RCC 7860 (cell line): ENCODE measurements at regions not wholly inside any gene's neighbourhood (a gene's known extent, or its start where the extent isn't known, plus 50 kb on each side); places are given as distances from the start of the nearest gene placed in this dataset.
"Not testable (repeated sequence)": the region's sequence is repeated elsewhere in the genome, so short reads cannot be mapped to it uniquely, and the experiment has no call there.

Source experiments
- DNase-seq: peaks from one replicate; pipeline ENCODE4 v3.0.0-alpha.2; 2015; ENCODE audit warnings: low spot score
- FAIRE-seq: peaks from 2 replicates; lab custom pipeline; 2012; peaks lifted over from hg19 to GRCh38; lab: Jason Lieb, UNC

DNA sequence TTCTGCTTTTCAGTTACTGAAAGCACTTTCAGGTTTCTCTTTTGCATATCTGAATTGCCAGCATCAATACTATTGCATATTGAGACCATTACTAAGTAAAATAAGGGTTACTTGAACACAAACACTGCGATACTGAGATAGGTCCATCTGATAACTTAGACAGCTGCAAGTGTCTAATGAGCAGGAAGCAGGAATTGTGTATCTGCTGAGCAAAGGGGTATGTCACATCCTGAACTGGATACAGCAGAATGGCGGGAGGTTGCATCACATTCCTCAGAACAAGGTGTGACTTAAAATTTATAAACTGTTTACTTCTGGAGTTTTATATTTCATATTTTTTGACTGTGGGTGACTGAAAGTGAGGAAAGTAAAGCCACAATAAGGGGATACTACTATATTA, 142.7 kb downstream of the POTEM start:
- DNase-seq, FAIRE-seq: not testable (repeated sequence)

DNA sequence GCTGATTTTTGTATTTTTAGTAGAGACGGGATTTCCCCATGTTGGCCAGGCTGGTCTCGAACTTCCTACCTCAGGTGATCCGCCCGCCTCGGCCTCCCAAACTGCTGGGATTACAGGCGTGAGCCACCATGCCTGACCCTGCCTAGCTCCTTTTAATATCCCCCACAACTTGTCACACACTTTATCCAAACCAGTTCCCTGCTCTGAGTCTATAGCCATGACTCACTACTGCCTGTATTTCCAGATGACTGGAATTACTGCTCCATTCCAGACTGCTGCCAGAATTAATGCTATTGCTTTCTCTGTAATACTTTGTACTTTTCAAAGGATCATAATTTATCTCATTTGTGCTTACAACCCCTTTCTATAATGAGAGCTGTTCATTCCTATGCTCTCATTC, 153.1 kb downstream of the POTEM start:
- FAIRE-seq, DNase-seq: not testable (repeated sequence)

DNA sequence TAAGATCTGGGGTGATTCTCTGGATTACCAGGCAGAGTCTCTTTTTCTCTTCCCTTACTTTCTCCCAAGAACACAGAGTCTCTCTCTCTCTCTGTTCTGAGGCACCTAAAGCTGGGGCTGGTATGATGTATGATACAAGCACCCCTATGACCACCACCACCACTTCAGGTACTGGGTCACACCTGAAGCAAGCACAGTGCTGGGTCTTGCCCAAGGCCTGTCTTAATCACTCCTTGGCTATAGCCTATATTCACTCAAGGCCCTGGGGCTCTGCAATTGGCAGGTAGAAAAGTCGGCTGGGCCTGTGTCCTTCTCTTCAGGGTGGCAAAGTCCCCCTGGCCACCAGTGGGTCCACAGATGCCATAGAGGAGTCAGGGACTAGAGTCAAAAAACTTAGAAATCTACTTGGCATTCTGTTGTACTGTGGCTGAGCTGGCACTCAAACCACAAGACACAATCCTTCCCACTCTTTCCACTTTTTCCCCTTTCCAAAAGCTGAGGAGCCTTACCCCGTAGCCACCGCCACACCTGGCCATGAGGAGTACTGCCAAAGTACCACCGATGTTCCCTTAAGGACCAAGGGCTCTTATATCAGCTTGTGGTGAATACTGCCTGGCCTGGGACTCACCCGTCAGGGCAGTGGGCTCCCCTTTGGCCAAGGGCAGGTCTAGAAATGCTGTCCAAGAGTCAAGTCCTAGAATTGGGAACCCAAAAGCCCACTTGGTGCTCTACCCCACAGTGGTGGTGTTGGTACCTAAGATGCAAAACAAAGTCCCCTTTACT, 159.2 kb downstream of the POTEM start:
- not testable (repeated sequence) for DNase-seq, FAIRE-seq

DNA sequence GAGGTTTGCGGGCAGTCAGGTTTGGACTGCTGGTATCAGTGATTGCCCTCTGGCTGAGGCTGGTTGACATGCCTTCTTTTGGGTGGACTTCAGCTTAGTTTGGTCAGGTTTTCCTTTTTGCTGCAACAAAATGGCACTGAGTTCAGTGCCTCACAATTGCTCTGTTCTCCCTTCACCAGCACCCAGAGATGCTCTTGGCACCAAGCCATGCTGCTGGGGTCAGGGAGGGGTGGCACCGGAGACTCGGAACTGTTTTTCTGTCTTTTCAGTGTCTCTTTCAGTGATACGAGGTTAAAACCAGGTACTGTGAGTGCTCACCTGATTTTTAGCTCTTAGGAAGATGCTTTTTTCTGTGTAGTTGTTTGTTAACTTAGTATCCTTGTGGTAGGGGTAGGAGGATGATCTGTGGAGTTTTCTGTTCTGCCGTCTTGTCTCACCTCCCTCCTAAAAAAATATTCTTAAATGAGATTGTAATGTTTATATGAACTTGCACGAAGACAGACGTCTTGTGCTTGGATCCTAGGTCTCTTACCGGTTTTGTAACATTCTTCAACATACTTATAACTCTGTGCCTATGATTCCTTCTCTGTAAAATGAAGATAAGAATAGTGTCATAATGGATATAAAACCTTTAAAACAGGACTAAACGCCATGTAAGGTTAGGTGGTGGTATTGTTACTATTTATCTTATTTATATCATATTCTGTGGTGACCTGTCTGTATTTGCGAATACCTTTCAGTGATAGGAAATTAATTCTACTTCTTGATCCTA, 160.6 kb downstream of the POTEM start:
- DNase-seq, FAIRE-seq: not testable (repeated sequence)

DNA sequence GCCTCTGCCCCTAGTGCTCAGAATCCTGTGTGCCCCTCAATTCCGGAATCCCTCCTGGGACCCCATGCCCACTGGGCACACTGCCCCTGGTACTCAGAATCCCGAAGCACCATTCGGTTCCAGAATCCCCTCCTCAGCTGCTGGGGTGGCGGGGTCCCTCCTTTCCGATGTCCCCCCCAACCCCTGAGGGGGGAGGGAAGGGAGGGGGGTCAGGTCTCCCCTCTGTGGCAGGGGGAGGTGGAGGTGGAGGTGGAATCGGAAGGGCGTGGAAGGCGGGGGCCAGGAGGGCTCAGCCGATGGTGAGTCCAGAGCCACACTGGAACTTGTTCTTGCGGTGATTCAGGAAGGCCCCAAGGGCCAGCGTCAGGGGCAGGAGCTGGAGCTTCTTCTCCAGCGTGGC, 164.3 kb downstream of the POTEM start:
- FAIRE-seq, DNase-seq: not testable (repeated sequence)

DNA sequence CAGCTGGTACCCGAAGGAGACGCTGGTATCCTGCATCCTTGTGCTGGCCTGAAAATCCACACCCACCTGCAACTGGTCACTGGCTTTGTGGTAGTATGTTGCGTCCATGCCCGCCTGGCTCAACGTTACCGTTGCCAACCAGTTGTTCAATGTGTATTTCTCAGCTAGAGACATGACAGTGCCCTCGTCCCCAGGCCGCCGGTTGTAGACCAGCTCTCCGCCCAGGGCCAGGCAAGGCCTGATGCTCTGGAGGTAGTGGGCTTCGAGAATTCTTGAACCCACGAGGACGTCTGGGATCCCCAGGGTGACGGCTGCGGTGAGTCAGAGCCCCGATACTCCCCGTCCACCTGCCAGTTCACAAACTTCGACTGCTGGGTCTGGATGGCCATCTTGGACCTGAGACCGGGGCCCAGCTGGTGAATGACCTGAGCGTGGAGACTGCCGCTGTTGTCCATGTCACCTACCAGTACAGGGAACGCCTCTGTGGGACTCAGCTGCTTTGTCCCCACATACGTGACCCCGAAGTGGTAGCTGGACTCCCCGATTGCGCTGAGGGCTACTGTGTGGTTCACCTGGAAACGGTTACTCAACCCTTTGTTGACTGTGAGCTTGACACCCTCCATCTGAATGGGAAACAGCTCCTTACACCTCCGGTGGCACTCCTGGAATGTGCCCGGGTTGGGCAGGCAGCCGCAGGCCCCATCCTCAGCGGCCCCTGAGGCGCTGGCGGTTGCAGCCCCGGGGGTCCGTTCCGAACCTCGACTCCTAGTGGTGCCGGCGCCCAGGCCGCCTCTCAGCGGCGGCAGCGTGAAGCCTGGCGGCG, 165.0 kb downstream of the POTEM start:
- DNase-seq, FAIRE-seq: not testable (repeated sequence)

DNA sequence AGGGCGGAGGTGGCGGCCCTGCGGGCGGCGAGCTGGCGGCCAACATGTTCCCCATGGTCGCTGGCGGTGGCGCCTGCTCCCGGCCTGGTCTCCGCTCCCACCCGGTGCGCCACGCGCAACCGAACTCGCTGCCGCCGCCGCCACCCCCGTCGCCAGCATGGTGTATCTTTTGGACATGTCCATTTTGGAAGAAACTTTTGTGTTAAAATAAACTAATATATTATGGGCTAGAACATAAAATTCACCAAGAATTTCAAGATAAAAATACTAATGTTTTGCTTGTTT, 165.5 kb downstream of the POTEM start:
- FAIRE-seq, DNase-seq: not testable (repeated sequence)

DNA sequence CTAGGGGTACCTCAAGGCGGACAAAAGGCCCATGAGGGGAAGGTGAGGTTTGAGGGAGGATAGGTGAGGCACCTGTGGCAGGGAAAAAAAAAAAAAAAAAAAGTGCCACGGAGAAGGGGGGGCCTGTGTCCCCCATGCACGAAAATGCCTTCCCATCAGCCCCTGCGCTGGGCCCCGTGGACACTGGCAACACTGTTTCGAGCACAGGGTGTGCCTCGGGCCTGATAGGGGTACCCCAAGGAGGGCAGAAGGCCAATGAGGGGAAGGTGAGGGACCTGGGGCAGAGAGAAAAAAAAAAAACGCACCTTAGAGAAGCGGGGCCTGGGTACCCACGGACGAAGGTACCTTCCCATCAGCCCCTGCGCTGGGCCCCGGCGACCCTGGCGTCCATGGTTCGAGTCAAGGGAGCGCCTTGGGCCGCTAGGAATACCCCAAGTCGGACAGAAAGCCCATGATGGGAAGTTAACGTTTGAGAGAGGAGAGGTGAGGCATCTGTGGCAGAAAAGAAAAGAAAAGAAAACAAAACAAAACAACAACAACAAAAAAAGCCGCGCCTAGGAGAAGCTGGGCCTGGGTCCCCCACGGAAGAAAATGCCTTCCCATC, 190.0 kb downstream of the POTEM start:
- DNase-seq, FAIRE-seq: not testable (repeated sequence)

DNA sequence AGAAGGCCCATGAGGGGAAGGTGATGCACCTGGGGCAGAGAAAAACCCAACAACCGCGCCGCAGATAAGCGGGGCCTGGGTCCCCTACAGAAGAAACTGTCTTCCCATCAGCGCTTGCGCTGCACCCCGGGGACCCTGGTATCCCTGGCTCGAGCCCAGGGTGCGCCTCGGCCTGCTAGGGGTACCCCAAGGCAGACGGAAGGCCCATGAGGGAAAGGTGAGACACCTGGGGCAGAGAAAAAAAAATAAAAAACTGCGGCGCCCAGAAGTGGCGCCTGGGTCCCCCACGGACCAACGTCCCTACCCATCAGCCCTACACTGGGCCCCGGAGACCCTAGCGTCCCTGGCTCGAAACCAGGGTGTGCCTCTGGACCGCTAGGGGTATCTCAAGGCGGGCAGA, 190.8 kb downstream of the POTEM start:
- not testable (repeated sequence) for DNase-seq, FAIRE-seq

DNA sequence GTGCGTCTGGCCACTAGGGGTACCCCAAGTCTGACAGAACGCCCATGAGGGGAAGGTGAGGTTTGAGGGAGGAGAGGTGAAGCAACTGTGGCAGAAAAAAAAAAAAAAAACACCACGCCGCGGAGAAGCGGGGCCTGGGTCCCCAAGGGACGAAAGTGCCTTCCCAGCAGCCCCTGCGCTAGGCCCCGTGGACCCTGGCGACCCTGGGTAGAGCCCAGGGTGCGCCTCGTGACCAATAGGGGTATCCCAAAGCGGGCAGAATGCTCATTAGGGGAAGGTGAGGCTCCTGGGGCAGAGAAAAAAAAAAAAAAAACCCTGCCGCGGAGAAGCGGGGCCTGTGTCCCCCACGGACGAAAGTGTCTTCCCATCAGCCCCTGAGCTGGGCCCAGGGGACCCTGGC, 191.4 kb downstream of the POTEM start:
- FAIRE-seq, DNase-seq: not testable (repeated sequence)

DNA sequence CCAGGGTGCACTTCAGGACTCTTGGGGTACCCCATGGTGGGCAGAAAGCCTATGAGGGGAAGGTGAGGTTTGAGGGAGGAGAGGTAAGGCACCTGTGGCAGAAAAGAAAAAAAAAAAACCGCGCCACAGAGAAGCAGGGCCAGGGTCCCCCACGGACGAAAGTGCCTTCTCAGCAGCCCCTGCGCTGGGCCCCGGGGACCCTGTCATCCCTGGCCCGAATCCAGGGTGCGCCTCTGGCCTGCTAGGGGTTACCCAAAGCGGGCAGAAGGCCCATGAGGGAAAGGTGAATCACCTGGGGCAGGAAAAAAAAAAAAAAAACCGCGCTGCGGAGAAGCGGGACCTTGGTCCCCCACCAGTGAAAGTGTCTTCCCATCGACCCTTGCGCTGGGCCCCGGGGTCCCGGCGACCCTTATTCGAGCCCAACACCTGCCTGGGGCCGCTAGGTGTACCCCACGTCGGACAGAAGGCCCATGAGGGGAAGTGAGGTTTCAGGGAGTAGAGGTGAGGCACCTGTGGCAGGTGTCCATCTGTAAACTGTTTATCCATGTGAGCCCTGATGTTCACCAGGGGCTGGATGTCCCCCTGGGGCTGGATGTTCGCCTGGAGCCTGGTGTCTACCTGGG, 191.9 kb downstream of the POTEM start:
- FAIRE-seq, DNase-seq: not testable (repeated sequence)

DNA sequence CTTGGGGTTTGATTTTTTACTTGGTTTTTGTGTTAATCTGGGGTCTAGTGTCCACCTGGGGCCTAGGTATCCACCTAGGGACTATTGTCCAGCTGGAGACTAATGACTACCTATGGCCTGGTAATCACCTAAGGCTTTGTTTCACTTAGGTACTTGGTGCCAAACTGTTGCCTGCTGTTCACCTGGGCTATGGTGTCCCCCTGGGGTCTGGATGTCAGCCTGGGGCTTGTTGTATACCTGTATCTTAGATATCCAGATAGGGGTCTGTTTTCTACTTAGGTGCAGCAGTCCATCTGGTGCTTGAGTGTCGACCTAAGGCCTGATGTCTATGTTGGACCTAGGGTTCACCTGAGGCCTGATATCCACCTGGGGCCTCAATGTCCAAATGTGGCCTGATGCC, 193.1 kb downstream of the POTEM start:
- FAIRE-seq: not testable (repeated sequence)

DNA sequence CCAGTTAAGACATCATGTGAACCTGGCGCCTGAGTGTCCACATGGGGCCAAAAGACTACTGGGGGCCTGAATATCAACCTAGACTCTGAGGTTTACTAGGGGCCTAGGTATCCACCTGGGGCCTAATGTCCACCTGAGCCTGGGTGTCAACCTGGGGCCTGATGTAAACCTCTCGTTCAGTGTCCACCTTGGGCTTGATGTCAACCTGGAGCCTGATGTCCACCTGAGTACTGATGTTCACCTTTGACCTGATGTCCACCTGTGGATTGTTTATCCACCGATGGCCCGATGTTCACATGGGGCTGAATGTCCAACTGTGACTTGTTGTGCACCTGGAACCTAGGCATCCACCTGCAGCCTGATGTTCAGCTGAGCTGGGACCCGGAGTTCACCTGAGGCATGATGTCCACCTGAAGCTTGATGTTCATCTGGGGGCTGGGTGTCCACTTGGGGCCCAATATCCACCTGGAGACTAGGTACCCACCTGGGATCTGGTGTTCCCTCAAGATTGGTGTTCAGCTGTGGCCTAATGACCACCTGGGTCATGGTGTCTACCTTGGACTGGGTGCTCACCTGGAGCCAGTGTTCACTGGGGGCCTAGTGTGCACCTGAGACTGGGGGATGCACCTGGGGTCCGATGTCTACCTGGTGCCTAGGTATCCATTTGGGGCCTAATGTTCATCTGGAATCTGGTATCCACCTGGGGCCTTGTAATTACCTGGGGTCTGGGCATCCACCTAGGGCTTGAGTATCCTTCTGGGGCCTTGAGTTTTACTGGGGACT, 194.2 kb downstream of the POTEM start:
- not testable (repeated sequence) for FAIRE-seq, DNase-seq

More for the DNA sequence above, 193.1 kb downstream of the POTEM start:
- DNase-seq: not testable (repeated sequence)

DNA sequence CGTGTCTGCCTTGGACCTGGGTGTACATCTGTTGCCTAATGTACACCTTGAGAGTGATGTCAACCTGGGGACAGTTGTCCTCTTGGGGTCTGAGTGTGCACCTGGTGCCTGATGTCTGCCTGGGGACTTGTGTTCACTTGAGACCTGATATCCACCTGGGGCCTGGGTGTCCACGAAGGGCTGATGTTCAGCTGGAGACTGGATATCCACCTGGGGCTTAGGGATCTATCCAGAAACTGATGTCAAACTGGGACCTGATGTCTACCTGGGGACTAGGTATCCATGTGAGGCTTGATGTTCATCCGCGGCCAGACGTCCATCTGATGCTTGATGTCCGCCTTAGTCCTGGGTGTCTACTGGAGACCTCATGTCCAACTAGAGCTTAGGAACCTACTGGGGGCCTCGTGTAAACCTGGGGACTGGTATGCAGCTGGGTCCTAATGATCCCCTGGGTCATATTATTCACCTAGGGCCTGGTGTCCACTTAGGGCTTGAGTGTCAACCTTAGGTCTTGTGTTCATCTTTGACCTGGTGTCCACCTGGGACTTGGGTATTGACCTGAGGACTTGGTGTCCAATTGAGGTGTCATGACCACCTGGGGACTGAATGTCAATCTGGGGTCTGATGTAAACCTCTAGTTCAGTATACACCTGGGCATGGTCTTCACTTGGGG, 194.9 kb downstream of the POTEM start:
- DNase-seq, FAIRE-seq: not testable (repeated sequence)

DNA sequence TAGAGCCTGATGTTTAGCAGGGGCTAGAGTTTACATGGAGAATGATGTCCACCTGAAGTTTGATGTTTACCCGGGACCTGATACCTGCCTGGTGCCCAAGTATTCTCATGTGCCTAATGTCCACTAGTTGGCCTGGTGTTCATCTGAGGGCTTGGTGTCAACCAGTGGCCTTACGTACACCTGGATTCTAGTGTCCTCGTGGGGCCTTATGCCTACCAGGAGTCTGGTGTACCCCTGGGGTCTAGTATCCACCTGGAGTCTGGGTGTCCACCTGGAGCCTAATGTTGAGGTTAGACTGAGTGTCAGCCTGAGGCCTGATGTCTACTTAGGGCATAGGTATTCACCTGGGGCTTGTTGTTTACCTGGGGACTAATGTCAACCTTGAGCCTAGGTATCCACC, 195.7 kb downstream of the POTEM start:
- not testable (repeated sequence) for DNase-seq, FAIRE-seq

DNA sequence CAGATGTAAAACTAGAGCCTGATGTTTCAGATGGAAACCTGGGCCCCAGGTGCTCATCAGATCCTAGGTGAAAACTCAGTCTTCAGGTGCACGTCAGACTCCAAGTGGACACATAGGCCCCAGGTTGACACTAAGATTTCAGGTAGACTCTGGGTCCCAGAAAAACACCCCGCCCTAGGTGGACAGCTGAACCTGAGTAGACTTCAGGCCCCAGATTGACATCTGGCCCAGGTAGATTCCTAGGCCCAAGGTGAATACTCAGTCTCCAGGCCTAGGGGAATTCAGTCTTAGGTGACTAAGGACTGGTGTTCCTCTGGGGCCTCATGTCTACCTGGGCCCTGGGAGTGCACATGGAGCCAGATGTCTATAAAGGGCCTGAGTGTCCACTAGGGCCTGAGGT, 196.7 kb downstream of the POTEM start:
- FAIRE-seq: not testable (repeated sequence)

DNA sequence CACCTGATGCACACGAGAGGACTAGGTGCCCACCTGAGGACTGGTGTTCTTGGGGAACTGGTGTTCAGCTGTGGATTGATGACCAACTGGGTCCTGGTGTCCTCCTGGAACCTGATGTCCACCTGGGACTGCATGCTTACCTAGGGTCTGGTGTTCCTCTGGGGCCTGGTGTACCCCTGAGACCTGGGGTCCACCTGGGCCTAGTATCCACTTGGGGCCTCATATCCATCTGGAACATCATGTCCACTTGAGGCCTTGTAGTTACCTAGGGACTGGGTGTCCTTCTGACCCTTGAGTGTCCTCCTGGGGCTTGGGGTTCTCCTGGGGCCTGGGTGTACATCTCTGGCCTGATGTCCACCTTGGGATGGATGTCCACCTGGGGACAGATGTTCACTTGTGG, 197.2 kb downstream of the POTEM start:
- FAIRE-seq: not testable (repeated sequence)

More for the DNA sequence above, 196.7 kb downstream of the POTEM start:
- DNase-seq: not testable (repeated sequence)

DNA sequence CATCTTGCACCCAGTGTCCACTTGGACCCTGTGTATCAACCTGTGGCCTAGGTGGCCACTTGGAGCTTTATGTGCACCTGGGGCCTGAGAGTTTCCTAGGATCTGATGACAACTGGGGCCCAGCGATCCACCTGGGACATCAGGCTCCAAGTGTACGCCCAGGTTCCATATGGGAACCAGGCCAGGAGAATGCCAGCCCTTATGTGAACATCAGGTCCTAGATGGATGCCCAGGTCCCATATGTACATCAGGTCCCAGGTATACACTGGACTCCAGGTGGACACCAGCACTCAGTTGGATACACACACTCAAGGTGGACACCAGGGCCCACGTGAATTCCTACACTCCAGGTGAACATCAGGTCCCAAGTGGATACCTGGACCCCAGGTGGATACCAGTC, 198.8 kb downstream of the POTEM start:
- FAIRE-seq: not testable (repeated sequence)

More for the DNA sequence above, 197.2 kb downstream of the POTEM start:
- not testable (repeated sequence) for DNase-seq

More for the DNA sequence above, 198.8 kb downstream of the POTEM start:
- not testable (repeated sequence) for DNase-seq
